Panc1 (cell line): ENCODE measurements at regions not wholly inside any gene's neighbourhood (a gene's known extent, or its start where the extent isn't known, plus 50 kb on each side); places are given as distances from the start of the nearest gene placed in this dataset.

Source experiments
- POLR2AphosphoS5 ChIP-seq: IDR thresholded peaks from 2 replicates; pipeline ENCODE4 v1.6.1; 2012; ENCODE audit warnings: mild to moderate bottlenecking, low read depth, low read length, moderate library complexity
- SIN3A ChIP-seq: IDR thresholded peaks from 2 replicates; pipeline ENCODE4 v1.6.1; 2012; ENCODE audit warnings: low read depth, mild to moderate bottlenecking, low read length, moderate library complexity, borderline replicate concordance; ENCODE audit not compliant: insufficient read depth
- TCF7L2 ChIP-seq: IDR thresholded peaks from 2 replicates; pipeline ENCODE4 v1.6.1; 2011; ENCODE audit warnings: mild to moderate bottlenecking, low read depth, low read length, inconsistent platforms
- TF ChIP-seq, protein P1 (sequence below): fragments of 450-650 bp; IDR thresholded peaks from 2 replicates; pipeline ENCODE4 v1.5.1; 2017; ENCODE audit warnings: mild to moderate bottlenecking

DNA sequence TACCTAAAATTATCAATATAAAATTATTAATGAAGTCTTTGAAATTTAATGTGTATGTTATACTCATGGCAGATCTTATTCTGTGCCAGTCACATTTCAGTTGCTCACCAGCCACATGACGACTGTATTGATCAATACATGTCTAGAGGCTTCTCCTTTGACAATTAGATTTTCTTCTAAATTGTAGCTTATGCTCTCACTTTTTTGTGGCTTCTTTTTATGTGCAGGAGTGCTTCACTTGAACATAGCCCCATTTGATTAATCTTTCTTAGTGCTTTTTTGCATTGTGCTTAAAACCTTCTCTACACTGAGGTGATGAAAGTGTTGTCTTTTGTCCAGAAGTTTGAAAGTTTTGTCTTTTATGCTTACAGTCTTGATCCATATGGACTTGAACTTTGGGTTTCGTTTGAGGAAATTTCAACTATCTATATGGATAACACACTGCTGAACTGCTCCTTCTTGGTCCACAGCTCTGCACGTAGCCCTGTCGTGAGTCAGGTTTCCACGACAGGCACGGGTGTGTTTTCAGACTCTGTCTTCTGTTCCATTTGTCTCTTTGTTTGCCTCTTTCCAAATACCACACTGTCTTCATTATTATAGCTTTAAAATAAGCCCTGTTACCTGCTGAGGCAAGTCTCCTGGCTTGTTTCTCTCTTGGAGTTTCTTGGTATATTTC lies 393.9 kb upstream of the CFAP20DC start:
- TF ChIP-seq, protein P1, sequence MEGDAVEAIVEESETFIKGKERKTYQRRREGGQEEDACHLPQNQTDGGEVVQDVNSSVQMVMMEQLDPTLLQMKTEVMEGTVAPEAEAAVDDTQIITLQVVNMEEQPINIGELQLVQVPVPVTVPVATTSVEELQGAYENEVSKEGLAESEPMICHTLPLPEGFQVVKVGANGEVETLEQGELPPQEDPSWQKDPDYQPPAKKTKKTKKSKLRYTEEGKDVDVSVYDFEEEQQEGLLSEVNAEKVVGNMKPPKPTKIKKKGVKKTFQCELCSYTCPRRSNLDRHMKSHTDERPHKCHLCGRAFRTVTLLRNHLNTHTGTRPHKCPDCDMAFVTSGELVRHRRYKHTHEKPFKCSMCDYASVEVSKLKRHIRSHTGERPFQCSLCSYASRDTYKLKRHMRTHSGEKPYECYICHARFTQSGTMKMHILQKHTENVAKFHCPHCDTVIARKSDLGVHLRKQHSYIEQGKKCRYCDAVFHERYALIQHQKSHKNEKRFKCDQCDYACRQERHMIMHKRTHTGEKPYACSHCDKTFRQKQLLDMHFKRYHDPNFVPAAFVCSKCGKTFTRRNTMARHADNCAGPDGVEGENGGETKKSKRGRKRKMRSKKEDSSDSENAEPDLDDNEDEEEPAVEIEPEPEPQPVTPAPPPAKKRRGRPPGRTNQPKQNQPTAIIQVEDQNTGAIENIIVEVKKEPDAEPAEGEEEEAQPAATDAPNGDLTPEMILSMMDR: no peak
- no peak for TF ChIP-seq SIN3A
- TF ChIP-seq TCF7L2: no peak
- TF ChIP-seq POLR2AphosphoS5: no peak
